ENCODE measurements at regions not wholly inside any gene's neighbourhood (a gene's known extent, or its start where the extent isn't known, plus 50 kb on each side); places are given as distances from the start of the nearest gene placed in this dataset.

- in situ Hi-C loops (cut with MboI) (no loop called here), intact Hi-C loops (cut with micrococcal nuclease; ENCODE audit: unreplicated experiment) (no loop called here)
- Histone ChIP-seq H3K27ac (ENCODE audit: control insufficient read depth, insufficient read depth) (no peak overlapping the region), H3K27me3 (replicated peaks in 1 of 2; ENCODE audit: control insufficient read depth in 2 of 2, insufficient read depth in 2 of 2, low read length in 1 of 2) (no peaks in the 10 kb centered on the region), H2AFZ (ENCODE audit: control insufficient read depth, low read depth, low read length) (no peak overlapping the region), H3K4me1 (ENCODE audit: control insufficient read depth, insufficient read depth, low read length) (no peaks in the 10 kb centered on the region), H3K4me3 (no peak overlapping the region), H3K9me3 (replicated peaks; ENCODE audit: control insufficient read depth, insufficient read depth, low read length) (no peaks in the 10 kb centered on the region), H3K9ac (ENCODE audit: control insufficient read depth, insufficient read depth, low read length) (no peak overlapping the region), H3K4me2 (ENCODE audit: control insufficient read depth, insufficient read depth) (no peak overlapping the region), H3K79me2 (ENCODE audit: control insufficient read depth, insufficient read depth, low read length) (no peaks in the 10 kb centered on the region), H3K36me3 (ENCODE audit: control insufficient read depth in 2 of 2, insufficient read depth in 2 of 2, low read length in 1 of 2) (no peaks in the 10 kb centered on the region), H4K20me1 (ENCODE audit: control insufficient read depth, insufficient read depth) (no peaks in the 10 kb centered on the region)
- ChIA-PET POLR2A (no interaction called here), SMC1A (ENCODE audit: uncharacterized antibody, unreplicated experiment) (no interaction called here), CTCF (no interaction called here), RAD21 (ENCODE audit: unreplicated experiment) (no interaction called here)
- ATAC-seq (no peak), DNase-seq (ENCODE audit: low read depth, low spot score) (no peak), FAIRE-seq (no peak)
- BruUV-seq (replicated peaks), result no TSS peak
- WGBS (ENCODE audit: insufficient coverage, insufficient replicate concordance, low lambda C conversion rate, missing lambda C conversion rate), result 37% methylated on average over 2 of the region's 2 CpGs
- no peak for TF ChIP-seq CBX3 (IDR thresholded peaks at IDR 0.05; ENCODE audit: borderline replicate concordance, low read depth)
- no peak for TF ChIP-seq NR2F1 (conservative IDR thresholded peaks at IDR 0.05)
- TF ChIP-seq NKRF (conservative IDR thresholded peaks at IDR 0.05), result no peak
- TF ChIP-seq ELK1 (IDR thresholded peaks at IDR 0.05; ENCODE audit: low read depth, low read length), result no peak
- no peak for TF ChIP-seq NFIC (IDR thresholded peaks at IDR 0.05; ENCODE audit: low read depth, low read length)
- TF ChIP-seq NFYA (IDR thresholded peaks at IDR 0.05; ENCODE audit: borderline replicate concordance, low read depth, low read length), result no peak
- TF ChIP-seq ASH2L (IDR thresholded peaks at IDR 0.05; ENCODE audit: borderline replicate concordance, low read depth), result no peak
- no peak for TF ChIP-seq ZNF622 (IDR thresholded peaks at IDR 0.05)
- TF ChIP-seq TCF3 (IDR thresholded peaks at IDR 0.05; ENCODE audit: borderline replicate concordance, insufficient read depth, low read depth, low read length), result no peak
- TF ChIP-seq SKIL (IDR thresholded peaks at IDR 0.05; ENCODE audit: low read depth, poor library complexity, severe bottlenecking), result no peak
- no peak for TF ChIP-seq STAT3 (IDR thresholded peaks at IDR 0.05; ENCODE audit: low read depth, low read length)
Measured at GRCh38 chr13:83577183-83577582, 305.1 kb downstream of the SLITRK1 start.

All from GM12878 (cell line).